K562 (cell line): ENCODE measurements at regions not wholly inside any gene's neighbourhood (a gene's known extent, or its start where the extent isn't known, plus 50 kb on each side); places are given as distances from the start of the nearest gene placed in this dataset.

Source experiments
- ATAC-seq: fragments of 200-7000 bp; cut with Tn5 transposase; 3 replicates; pipeline ENCODE4 v1.9.1; 2020; ENCODE audit warnings: moderate library complexity
- BruUV-seq: library from RNA; stranded (reverse); fragments of 400-500 nt; replicated peaks from 2 replicates; lab custom pipeline; 2021; lab: Mats Ljungman, UMichigan
- CTCF ChIA-PET: fragments of 300-600 bp; formaldehyde crosslinking; extraction: SDS; loops from one replicate; lab custom pipeline; 2021; ENCODE audit warnings: low intra/inter-chr PET ratio; lab: Yijun Ruan, JAX
- POLR2A ChIA-PET: fragments of 300-600, 350-650 bp; sonication (Branson Sonifier 250); formaldehyde crosslinking; extraction: SDS; loops from one replicate; lab custom pipeline; 2021; ENCODE audit warnings: antibody characterized with exemption, inconsistent platforms; lab: Yijun Ruan, JAX
- DNase-seq, 4 experiments: peaks; one replicate each; pipeline versions ENCODE4 v3.0.0 to v3.0.0-alpha.2; 2011 to 2018; ENCODE audit warnings: low spot score in 3 of 4, mixed read lengths in 3 of 4; ENCODE audit errors: extremely low read depth in 1 of 4
- FAIRE-seq: peaks from 2 replicates; lab custom pipeline; 2011; peaks lifted over from hg19 to GRCh38; lab: Jason Lieb, UNC
- H2AFZ ChIP-seq: 2 replicates; pipeline ENCODE4 v1.6.0; 2011; ENCODE audit warnings: low read depth, low read length, control low read depth, inconsistent platforms
- H3K27ac ChIP-seq: fragments of 200-600 bp; 3 replicates; pipeline ENCODE4 v1.8.0; 2011; ENCODE audit warnings: low read depth, mild to moderate bottlenecking, control low read depth, inconsistent platforms, low read length, moderate library complexity, mixed read lengths; ENCODE audit errors: extremely low read depth
- H3K27me3 ChIP-seq, 2 experiments: fragments of 300-600 bp in 1 of 2; 2 replicates in 1 of 2; 3 replicates in 1 of 2; pipeline versions ENCODE4 v1.6.0 to v1.8.0; 2011; ENCODE audit warnings: inconsistent platforms in 2 of 2, low read length in 2 of 2, mild to moderate bottlenecking in 1 of 2, mixed read lengths in 1 of 2, moderate library complexity in 1 of 2; ENCODE audit not compliant: control insufficient read depth in 2 of 2, insufficient read depth in 2 of 2
- H3K36me3 ChIP-seq: fragments of 300-600 bp; 3 replicates; pipeline ENCODE4 v1.8.0; 2011; ENCODE audit warnings: mild to moderate bottlenecking, low read length, inconsistent platforms; ENCODE audit not compliant: control insufficient read depth, insufficient read depth
- H3K4me1 ChIP-seq, 2 experiments: fragments of 200-600 bp in 1 of 2; replicated peaks in 1 of 2; 2 replicates in 1 of 2; 3 replicates in 1 of 2; pipeline versions ENCODE4 v1.5.1 to v1.8.0; 2011; ENCODE audit warnings: inconsistent platforms in 2 of 2, low read length in 2 of 2, mild to moderate bottlenecking in 1 of 2, mixed read lengths in 1 of 2, moderate library complexity in 1 of 2; ENCODE audit not compliant: control insufficient read depth in 2 of 2, insufficient read depth in 2 of 2
- H3K4me2 ChIP-seq: 2 replicates; pipeline ENCODE4 v1.6.1; 2011; ENCODE audit warnings: low read length, control low read depth, inconsistent platforms, mixed read lengths; ENCODE audit not compliant: insufficient read depth
- H3K4me3 ChIP-seq: fragments of 200-600 bp; sonication (generic), shearing (Covaris generic); 2 replicates; pipeline ENCODE4 v1.5.1; 2016; ENCODE audit warnings: control low read depth, inconsistent platforms
- H3K79me2 ChIP-seq: fragments of 200-600 bp; 3 replicates; pipeline ENCODE4 v1.8.0; 2011; ENCODE audit warnings: low read length, inconsistent platforms; ENCODE audit not compliant: control insufficient read depth, insufficient read depth
- H3K9ac ChIP-seq, 2 experiments: 2 replicates each; pipeline versions ENCODE4 v1.6.0 to v1.6.1; 2011; ENCODE audit warnings: low read depth in 2 of 2, low read length in 2 of 2, control low read depth in 1 of 2, inconsistent platforms in 1 of 2, mild to moderate bottlenecking in 1 of 2, mixed read lengths in 1 of 2; ENCODE audit not compliant: insufficient read depth in 1 of 2
- H3K9me1 ChIP-seq: one replicate; pipeline ENCODE4 v1.6.0; 2011; ENCODE audit warnings: inconsistent platforms, mild to moderate bottlenecking, low read length, moderate library complexity; ENCODE audit not compliant: control insufficient read depth, insufficient read depth
- H3K9me3 ChIP-seq: replicated peaks from 2 replicates; pipeline ENCODE4 v1.5.1; 2011; ENCODE audit warnings: low read depth, low read length, inconsistent platforms; ENCODE audit not compliant: control insufficient read depth, insufficient read depth
- H4K20me1 ChIP-seq: replicated peaks from 2 replicates; pipeline ENCODE4 v1.6.1; 2011; ENCODE audit warnings: low read length, inconsistent platforms, mixed read lengths; ENCODE audit not compliant: control insufficient read depth, insufficient read depth
- ILK ChIP-seq: fragments of 450-650 bp; IDR thresholded peaks from 2 replicates; pipeline ENCODE4 v1.6.1; 2016; ENCODE audit warnings: missing genetic modification characterization, low read depth, mild to moderate bottlenecking, missing compliant biosample characterization, moderate library complexity, borderline replicate concordance
- NFYB ChIP-seq: IDR thresholded peaks from 2 replicates; pipeline ENCODE4 v1.6.1; 2011; ENCODE audit warnings: mild to moderate bottlenecking, moderate library complexity; ENCODE audit not compliant: insufficient read length; ENCODE audit errors: extremely low read depth
- RFX5 ChIP-seq: IDR thresholded peaks from 2 replicates; pipeline ENCODE4 v1.6.1; 2011; ENCODE audit warnings: low read depth, mild to moderate bottlenecking, improper control_type of control experiment, low read length
- SMAD2 ChIP-seq: fragments of 150-350 bp; IDR thresholded peaks from 2 replicates; pipeline ENCODE4 v1.6.1; 2014; ENCODE audit warnings: low read depth, mild to moderate bottlenecking, low read length
- TOE1 ChIP-seq, 2 experiments: fragments of 450-650 bp in 1 of 2; sonication (generic) in 1 of 2; formaldehyde crosslinking in 1 of 2; IDR thresholded peaks; 2 replicates each; pipeline versions ENCODE4 v1.7.1 to v1.8.0; 2016 to 2022; ENCODE audit warnings: borderline replicate concordance in 2 of 2, mild to moderate bottlenecking in 2 of 2, antibody characterized with exemption in 1 of 2, inconsistent platforms in 1 of 2, low read depth in 1 of 2, missing genetic modification reagents in 1 of 2, moderate library complexity in 1 of 2
- VEZF1 ChIP-seq: fragments of 200-800 bp; sonication (Bioruptor generic); IDR thresholded peaks from 2 replicates; pipeline ENCODE4 v1.6.1; 2017; ENCODE audit warnings: missing genetic modification characterization, missing compliant biosample characterization
- WGBS: fragments of 100-300 bp; shearing (Covaris generic); methylation state at CpG from one replicate; pipeline ENCODE4 v1.1.6; 2016; ENCODE audit warnings: low coverage, mixed read lengths; ENCODE audit not compliant: insufficient coverage; ENCODE audit errors: missing lambda C conversion rate; 5-methylcytosine and 5-hydroxymethylcytosine counted together
- in situ Hi-C: fragments of 300-500 bp; cut with MboI; formaldehyde crosslinking; loops from 4 replicates; pipeline ENCODE4 v1.15.0; 2018; ENCODE audit warnings: inconsistent platforms, mixed read lengths
- intact Hi-C: fragments of 100-400 bp; cut with micrococcal nuclease; formaldehyde crosslinking; loops from 2 replicates; pipeline ENCODE4 v1.14.2; 2022

- 0% methylated on average over 3 of the region's 3 CpGs for WGBS
- FAIRE-seq (no peak), ATAC-seq (no peak), DNase-seq (no peak)
- Histone ChIP-seq H3K27ac (no peak overlapping the region), H3K4me3 (no peak overlapping the region), H3K4me1 (no peaks in the 10 kb centered on the region), H3K9me1 (no peaks in the 10 kb centered on the region), H3K79me2 (no peaks in the 10 kb centered on the region), H3K27me3 (no peaks in the 10 kb centered on the region), H3K9ac (no peak overlapping the region), H3K4me2 (no peak overlapping the region), H2AFZ (no peak overlapping the region), H4K20me1 (no peaks in the 10 kb centered on the region), H3K9me3 (no peaks in the 10 kb centered on the region), H3K36me3 (no peaks in the 10 kb centered on the region)
- intact Hi-C loops, result no loop called here
- ChIA-PET CTCF (no interaction called here), POLR2A (no interaction called here)
- BruUV-seq, result no TSS peak
- TF ChIP-seq SMAD2 (no peak), VEZF1 (CRISPR knock-in tag) (no peak), ILK (tag) (no peak), TOE1 (IDR thresholded peaks at IDR 0.05; ENCODE audit: borderline replicate concordance) (no peak), TOE1 (CRISPR knock-in tag; IDR thresholded peaks at IDR 0.05; ENCODE audit: borderline replicate concordance, low read depth) (no peak), RFX5 (no peak), NFYB (no peak)
- in situ Hi-C loops, result no loop called here
Observed at GRCh38 chr3:144463911-144464310, 492.3 kb downstream of the DIPK2A start.
